OCI-LY1 (cell line): ENCODE measurements at regions not wholly inside any gene's neighbourhood (a gene's known extent, or its start where the extent isn't known, plus 50 kb on each side); places are given as distances from the start of the nearest gene placed in this dataset.

Experiments
- H2AFZ ChIP-seq: fragments of 200-600 bp; sonication (generic), shearing (Covaris generic); 2 replicates; pipeline ENCODE4 v1.6.0; 2014; ENCODE audit warnings: antibody characterized with exemption, mild to moderate bottlenecking, low read length
- H3F3A ChIP-seq: fragments of 200-600 bp; sonication (generic), shearing (Covaris generic); 2 replicates; pipeline ENCODE4 v1.6.0; 2014; ENCODE audit warnings: mild to moderate bottlenecking, antibody characterized with exemption, low read length, moderate library complexity; ENCODE audit not compliant: insufficient read depth
- H3K27ac ChIP-seq: fragments of 200-600 bp; sonication (generic); 2 replicates; pipeline ENCODE4 v1.5.1; 2014; ENCODE audit warnings: low read length, mixed run types, mild to moderate bottlenecking, low read depth; ENCODE audit not compliant: poor library complexity, severe bottlenecking
- H3K27me3 ChIP-seq: fragments of 200-600 bp; sonication (generic); 2 replicates; pipeline ENCODE4 v1.6.0; 2014; ENCODE audit warnings: antibody characterized with exemption, mild to moderate bottlenecking, low read length, moderate library complexity; ENCODE audit not compliant: insufficient read depth
- H3K36me3 ChIP-seq: fragments of 200-600 bp; sonication (generic); 2 replicates; pipeline ENCODE4 v1.6.1; 2014; ENCODE audit warnings: mild to moderate bottlenecking, antibody characterized with exemption, low read length, moderate library complexity, mixed read lengths; ENCODE audit not compliant: insufficient read depth
- H3K4me1 ChIP-seq: fragments of 200-600 bp; sonication (generic); 2 replicates; pipeline ENCODE4 v1.5.1; 2014; ENCODE audit warnings: mild to moderate bottlenecking, low read length, moderate library complexity; ENCODE audit not compliant: insufficient read depth, severe bottlenecking
- H3K4me2 ChIP-seq: fragments of 200-600 bp; sonication (generic), shearing (Covaris generic); 2 replicates; pipeline ENCODE4 v1.6.1; 2014; ENCODE audit warnings: low read length
- H3K4me3 ChIP-seq: fragments of 200-600 bp; sonication (generic); 2 replicates; pipeline ENCODE4 v1.5.1; 2014; ENCODE audit warnings: low read length, low read depth, mild to moderate bottlenecking, mixed read lengths; ENCODE audit not compliant: poor library complexity, severe bottlenecking
- H3K79me2 ChIP-seq: fragments of 200-600 bp; shearing (Covaris generic); 2 replicates; pipeline ENCODE4 v1.6.1; 2016; ENCODE audit warnings: mixed run types, low read length, mixed read lengths; ENCODE audit not compliant: insufficient read depth
- H3K9ac ChIP-seq: fragments of 200-600 bp; sonication (generic), shearing (Covaris generic); 2 replicates; pipeline ENCODE4 v1.6.1; 2014; ENCODE audit warnings: mild to moderate bottlenecking, low read length, mixed read lengths
- H3K9me2 ChIP-seq: fragments of 200-600 bp; sonication (generic), shearing (Covaris generic); 2 replicates; pipeline ENCODE4 v1.6.1; 2014; ENCODE audit warnings: low read depth, mild to moderate bottlenecking, low read length, mixed read lengths
- H3K9me3 ChIP-seq: fragments of 200-600 bp; shearing (Covaris generic); 2 replicates; pipeline ENCODE4 v1.6.1; 2014; ENCODE audit warnings: low read length, mixed read lengths
- H4K20me1 ChIP-seq: fragments of 200-600 bp; sonication (generic), shearing (Covaris generic); 2 replicates; pipeline ENCODE4 v1.6.0; 2016; ENCODE audit warnings: mild to moderate bottlenecking, low read length; ENCODE audit not compliant: insufficient read depth
- CTCF ChIP-seq: fragments of 200-600 bp; sonication (generic), shearing (Covaris generic); IDR thresholded peaks from 2 replicates; pipeline ENCODE4 v1.5.1; 2017; ENCODE audit warnings: mild to moderate bottlenecking, antibody characterized with exemption, low read length, moderate library complexity, mixed read lengths
- EZH2 ChIP-seq: fragments of 200-600 bp; sonication (generic), shearing (Covaris generic); IDR thresholded peaks from 2 replicates; pipeline ENCODE4 v1.8.0; 2017; ENCODE audit warnings: borderline replicate concordance, mixed run types, mild to moderate bottlenecking, antibody characterized with exemption, low read length, moderate library complexity, mixed read lengths

GRCh38 chr3:153885359-153885758, 235.8 kb upstream of the ARHGEF26 start:
- no peaks in the 10 kb centered on the region for H3F3A ChIP-seq
- H3K4me3 ChIP-seq: no peak overlapping the region
- TF ChIP-seq CTCF (no peak), EZH2 (no peak)
- no peaks in the 10 kb centered on the region for H3K4me1 ChIP-seq
- no peaks in the 10 kb centered on the region for H4K20me1 ChIP-seq
- no peaks in the 10 kb centered on the region for H3K27me3 ChIP-seq
- H3K27ac ChIP-seq: no peak overlapping the region
- H2AFZ ChIP-seq: no peak overlapping the region
- no peaks in the 10 kb centered on the region for H3K9me2 ChIP-seq
- no peak overlapping the region for H3K4me2 ChIP-seq
- no peak overlapping the region for H3K9ac ChIP-seq
- no peaks in the 10 kb centered on the region for H3K36me3 ChIP-seq
- no peaks in the 10 kb centered on the region for H3K9me3 ChIP-seq
- H3K79me2 ChIP-seq: no peaks in the 10 kb centered on the region

GRCh38 chr3:153889905-153890334, 231.3 kb upstream of the ARHGEF26 start:
- H3K27ac ChIP-seq: no peak overlapping the region
- no peaks in the 10 kb centered on the region for H3F3A ChIP-seq
- TF ChIP-seq EZH2 (no peak), CTCF (no peak)
- no peak overlapping the region for H3K4me3 ChIP-seq
- H3K36me3 ChIP-seq: no peaks in the 10 kb centered on the region
- H3K4me2 ChIP-seq: no peak overlapping the region
- H4K20me1 ChIP-seq: no peaks in the 10 kb centered on the region
- no peaks in the 10 kb centered on the region for H3K27me3 ChIP-seq
- no peaks in the 10 kb centered on the region for H3K9me3 ChIP-seq
- H2AFZ ChIP-seq: no peak overlapping the region
- no peaks in the 10 kb centered on the region for H3K9me2 ChIP-seq
- H3K9ac ChIP-seq: no peak overlapping the region
- no peaks in the 10 kb centered on the region for H3K4me1 ChIP-seq
- H3K79me2 ChIP-seq: no peaks in the 10 kb centered on the region

DNA sequence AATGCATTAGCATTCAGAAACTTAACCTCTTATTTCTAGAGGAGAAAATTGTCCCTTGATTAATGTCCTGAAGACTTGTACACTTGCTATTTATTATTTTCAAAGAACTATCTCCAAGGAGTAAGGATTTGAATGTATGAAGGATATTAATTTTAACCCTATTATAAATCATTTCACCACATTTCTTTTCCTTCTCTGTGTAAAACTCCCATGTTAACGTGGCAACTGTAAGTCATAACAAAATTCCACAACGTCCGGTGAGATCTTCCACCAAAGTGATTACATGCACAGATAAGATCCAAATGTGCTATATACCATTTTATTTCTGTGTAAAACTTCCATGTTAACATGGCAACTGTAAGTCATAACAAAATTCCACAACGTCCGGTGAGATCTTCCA, 229.1 kb upstream of the ARHGEF26 start:
- Histone ChIP-seq H3K9me3 (no peaks in the 10 kb centered on the region), H3K27me3 (no peaks in the 10 kb centered on the region), H3K36me3 (no peaks in the 10 kb centered on the region), H3K27ac (no peak overlapping the region), H2AFZ (no peak overlapping the region), H3K4me2 (no peak overlapping the region), H3K9ac (no peak overlapping the region), H3K79me2 (no peaks in the 10 kb centered on the region), H3K9me2 (no peaks in the 10 kb centered on the region), H3K4me3 (no peak overlapping the region), H3F3A (no peaks in the 10 kb centered on the region), H3K4me1 (no peaks in the 10 kb centered on the region), H4K20me1 (no peaks in the 10 kb centered on the region)
- TF ChIP-seq EZH2 (no peak), CTCF (no peak)
